ENCODE measurements at regions not wholly inside any gene's neighbourhood (a gene's known extent, or its start where the extent isn't known, plus 50 kb on each side); places are given as distances from the start of the nearest gene placed in this dataset.

- POLR2A ChIA-PET: no interaction called here
- peaks cover 2% of the 10 kb centered on the region for H3K36me3 Mint-ChIP-seq (ENCODE audit: low read depth)
- H3K27me3 Mint-ChIP-seq: peaks cover 15% of the 10 kb centered on the region
- CTCF ChIA-PET: no interaction called here
- no peak for DNase-seq
- TF ChIP-seq, protein P1, sequence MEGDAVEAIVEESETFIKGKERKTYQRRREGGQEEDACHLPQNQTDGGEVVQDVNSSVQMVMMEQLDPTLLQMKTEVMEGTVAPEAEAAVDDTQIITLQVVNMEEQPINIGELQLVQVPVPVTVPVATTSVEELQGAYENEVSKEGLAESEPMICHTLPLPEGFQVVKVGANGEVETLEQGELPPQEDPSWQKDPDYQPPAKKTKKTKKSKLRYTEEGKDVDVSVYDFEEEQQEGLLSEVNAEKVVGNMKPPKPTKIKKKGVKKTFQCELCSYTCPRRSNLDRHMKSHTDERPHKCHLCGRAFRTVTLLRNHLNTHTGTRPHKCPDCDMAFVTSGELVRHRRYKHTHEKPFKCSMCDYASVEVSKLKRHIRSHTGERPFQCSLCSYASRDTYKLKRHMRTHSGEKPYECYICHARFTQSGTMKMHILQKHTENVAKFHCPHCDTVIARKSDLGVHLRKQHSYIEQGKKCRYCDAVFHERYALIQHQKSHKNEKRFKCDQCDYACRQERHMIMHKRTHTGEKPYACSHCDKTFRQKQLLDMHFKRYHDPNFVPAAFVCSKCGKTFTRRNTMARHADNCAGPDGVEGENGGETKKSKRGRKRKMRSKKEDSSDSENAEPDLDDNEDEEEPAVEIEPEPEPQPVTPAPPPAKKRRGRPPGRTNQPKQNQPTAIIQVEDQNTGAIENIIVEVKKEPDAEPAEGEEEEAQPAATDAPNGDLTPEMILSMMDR (IDR thresholded peaks at IDR 0.05): no peak
- H3K9me3 Mint-ChIP-seq: peaks cover 9% of the 10 kb centered on the region
- no peak overlapping the region for H3K27ac Mint-ChIP-seq
- no peak overlapping the region for H3K4me3 Mint-ChIP-seq
- no peaks in the 10 kb centered on the region for H3K4me1 Mint-ChIP-seq
- ATAC-seq (ENCODE audit: low read depth): no peak
- intact Hi-C loops (cut with micrococcal nuclease): no loop called here
Observed at GRCh38 chr21:35416866-35417489, 367.9 kb upstream of the RUNX1 start.

DNA sequence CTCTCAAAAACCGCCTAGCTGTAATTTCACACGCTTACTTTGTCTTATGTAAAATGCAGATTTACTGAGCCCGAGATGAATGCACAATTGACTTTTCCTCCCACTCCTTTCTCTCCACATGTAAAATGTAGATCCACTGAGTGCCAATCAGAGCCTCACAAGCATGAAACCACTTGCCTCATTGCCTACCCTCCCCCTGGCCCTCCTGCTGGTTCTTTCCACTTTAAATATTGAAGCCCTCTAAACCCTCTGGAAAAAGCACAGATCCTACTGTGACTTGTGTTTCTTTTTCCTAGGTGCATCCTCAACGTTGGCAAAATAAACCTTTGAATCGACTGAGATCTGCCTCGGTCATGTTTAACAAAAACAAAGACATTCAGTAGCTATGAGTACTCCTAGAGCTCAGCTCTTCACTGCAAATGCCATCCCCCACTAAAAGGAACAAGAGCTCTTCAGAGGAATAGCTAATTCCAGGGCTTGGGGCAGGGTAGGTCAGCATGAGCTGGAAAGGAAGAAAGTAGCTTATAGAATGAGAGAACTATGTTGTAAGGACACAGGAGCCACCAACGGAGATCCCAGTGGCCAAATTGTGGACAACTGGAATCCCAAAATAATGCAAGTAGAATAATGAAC, 365.5 kb upstream of the RUNX1 start:
- peaks cover 20% of the 10 kb centered on the region for H3K27me3 Mint-ChIP-seq
- no peaks in the 10 kb centered on the region for H3K36me3 Mint-ChIP-seq (ENCODE audit: low read depth)
- peaks cover 2% of the 10 kb centered on the region for H3K9me3 Mint-ChIP-seq
- no peak overlapping the region for H3K27ac Mint-ChIP-seq
- DNase-seq (no peak), ATAC-seq (ENCODE audit: low read depth) (no peak)
- TF ChIP-seq, protein P1 (IDR thresholded peaks at IDR 0.05): no peak
- intact Hi-C loops (cut with micrococcal nuclease): no loop called here
- ChIA-PET POLR2A (no interaction called here), CTCF (no interaction called here)
- no peaks in the 10 kb centered on the region for H3K4me1 Mint-ChIP-seq
- H3K4me3 Mint-ChIP-seq: no peak overlapping the region

GRCh38 chr21:35414056-35414455, 365.0 kb upstream of the RUNX1 start:
- no peak for DNase-seq
- POLR2A ChIA-PET: no interaction called here
- Mint-ChIP-seq H3K4me3 (no peak overlapping the region), H3K27me3 (peaks cover 22% of the 10 kb centered on the region), H3K4me1 (no peaks in the 10 kb centered on the region), H3K36me3 (ENCODE audit: low read depth) (no peaks in the 10 kb centered on the region), H3K9me3 (peaks cover 2% of the 10 kb centered on the region), H3K27ac (no peak overlapping the region)
- intact Hi-C loops (cut with micrococcal nuclease): no loop called here
- no peak for ATAC-seq (ENCODE audit: low read depth)
- TF ChIP-seq, protein P1 (IDR thresholded peaks at IDR 0.05): no peak
- CTCF ChIA-PET: no interaction called here

- POLR2A ChIA-PET: no interaction called here
- peaks cover 2% of the 10 kb centered on the region for H3K4me1 Mint-ChIP-seq
- CTCF ChIA-PET: no interaction called here
- TF ChIP-seq, protein P1 (IDR thresholded peaks at IDR 0.05): no peak
- DNase-seq (no peak), ATAC-seq (ENCODE audit: low read depth) (no peak)
- no peak overlapping the region for H3K27ac Mint-ChIP-seq
- H3K36me3 Mint-ChIP-seq (ENCODE audit: low read depth): no peaks in the 10 kb centered on the region
- no peaks in the 10 kb centered on the region for H3K9me3 Mint-ChIP-seq
- H3K4me3 Mint-ChIP-seq: no peak overlapping the region
- intact Hi-C loops (cut with micrococcal nuclease): no loop called here
- peaks cover 21% of the 10 kb centered on the region for H3K27me3 Mint-ChIP-seq
Observed at GRCh38 chr21:35412231-35412630, 363.1 kb upstream of the RUNX1 start.

DNA sequence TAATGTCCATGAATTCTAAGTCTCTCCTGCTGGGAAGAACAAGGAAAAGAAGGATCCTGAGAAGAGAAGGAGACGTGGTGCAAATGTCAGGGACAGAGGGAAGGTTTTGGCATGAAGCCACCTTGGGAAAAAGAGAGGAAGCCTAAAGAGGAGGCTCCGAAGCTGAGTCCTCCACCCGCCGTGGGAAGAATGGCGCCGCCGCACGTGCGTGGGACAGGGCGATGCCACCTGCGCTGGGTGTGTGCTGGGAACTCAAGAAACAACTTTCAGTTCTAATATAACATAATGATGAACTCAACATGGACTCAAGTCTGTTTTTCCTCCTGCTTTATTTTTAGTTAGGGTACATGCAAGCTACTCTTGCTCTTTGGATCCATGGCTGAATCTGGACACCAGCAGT, 362.3 kb upstream of the RUNX1 start:
- peaks cover 21% of the 10 kb centered on the region for H3K27me3 Mint-ChIP-seq
- no peaks in the 10 kb centered on the region for H3K36me3 Mint-ChIP-seq (ENCODE audit: low read depth)
- H3K4me1 Mint-ChIP-seq: peaks cover 2% of the 10 kb centered on the region
- intact Hi-C loops (cut with micrococcal nuclease): no loop called here
- H3K27ac Mint-ChIP-seq: no peak overlapping the region
- no peak for ATAC-seq (ENCODE audit: low read depth)
- no peak overlapping the region for H3K4me3 Mint-ChIP-seq
- H3K9me3 Mint-ChIP-seq: no peaks in the 10 kb centered on the region
- DNase-seq: no peak
- CTCF ChIA-PET: no interaction called here
- TF ChIP-seq, protein P1 (IDR thresholded peaks at IDR 0.05): no peak
- POLR2A ChIA-PET: no interaction called here

Measured in activated B cell treated with CpG ODN at 0.5 μM for 24 hours (primary cell).